ENCODE measurements at regions not wholly inside any gene's neighbourhood (a gene's known extent, or its start where the extent isn't known, plus 50 kb on each side); places are given as distances from the start of the nearest gene placed in this dataset.

DNA sequence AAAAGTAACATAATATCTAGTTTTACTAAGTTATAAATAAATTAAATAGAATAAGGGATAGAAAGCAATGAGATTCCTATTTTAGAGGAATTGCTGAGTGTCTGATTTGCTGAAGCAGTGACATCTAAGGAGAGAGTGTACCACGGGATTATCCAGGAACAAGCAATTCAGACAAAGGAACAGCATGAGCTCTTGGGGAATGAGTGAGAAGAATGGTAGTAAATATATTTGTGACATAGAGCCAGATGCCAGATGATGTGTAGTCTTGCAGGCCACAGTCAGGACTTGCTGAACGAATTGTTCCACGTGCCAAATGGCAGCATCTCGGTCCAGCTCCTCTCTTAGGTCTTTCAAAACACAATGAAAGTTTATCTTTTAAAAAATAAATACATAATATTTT, 339.2 kb downstream of the TENT5A start:
- TF ChIP-seq, protein P1, sequence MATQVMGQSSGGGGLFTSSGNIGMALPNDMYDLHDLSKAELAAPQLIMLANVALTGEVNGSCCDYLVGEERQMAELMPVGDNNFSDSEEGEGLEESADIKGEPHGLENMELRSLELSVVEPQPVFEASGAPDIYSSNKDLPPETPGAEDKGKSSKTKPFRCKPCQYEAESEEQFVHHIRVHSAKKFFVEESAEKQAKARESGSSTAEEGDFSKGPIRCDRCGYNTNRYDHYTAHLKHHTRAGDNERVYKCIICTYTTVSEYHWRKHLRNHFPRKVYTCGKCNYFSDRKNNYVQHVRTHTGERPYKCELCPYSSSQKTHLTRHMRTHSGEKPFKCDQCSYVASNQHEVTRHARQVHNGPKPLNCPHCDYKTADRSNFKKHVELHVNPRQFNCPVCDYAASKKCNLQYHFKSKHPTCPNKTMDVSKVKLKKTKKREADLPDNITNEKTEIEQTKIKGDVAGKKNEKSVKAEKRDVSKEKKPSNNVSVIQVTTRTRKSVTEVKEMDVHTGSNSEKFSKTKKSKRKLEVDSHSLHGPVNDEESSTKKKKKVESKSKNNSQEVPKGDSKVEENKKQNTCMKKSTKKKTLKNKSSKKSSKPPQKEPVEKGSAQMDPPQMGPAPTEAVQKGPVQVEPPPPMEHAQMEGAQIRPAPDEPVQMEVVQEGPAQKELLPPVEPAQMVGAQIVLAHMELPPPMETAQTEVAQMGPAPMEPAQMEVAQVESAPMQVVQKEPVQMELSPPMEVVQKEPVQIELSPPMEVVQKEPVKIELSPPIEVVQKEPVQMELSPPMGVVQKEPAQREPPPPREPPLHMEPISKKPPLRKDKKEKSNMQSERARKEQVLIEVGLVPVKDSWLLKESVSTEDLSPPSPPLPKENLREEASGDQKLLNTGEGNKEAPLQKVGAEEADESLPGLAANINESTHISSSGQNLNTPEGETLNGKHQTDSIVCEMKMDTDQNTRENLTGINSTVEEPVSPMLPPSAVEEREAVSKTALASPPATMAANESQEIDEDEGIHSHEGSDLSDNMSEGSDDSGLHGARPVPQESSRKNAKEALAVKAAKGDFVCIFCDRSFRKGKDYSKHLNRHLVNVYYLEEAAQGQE (IDR thresholded peaks at IDR 0.05; ENCODE audit: insufficient read depth in 1 of 2, low read depth in 2 of 2, low read length in 2 of 2) = no peak
- TF ChIP-seq POLR2AphosphoS5 (IDR thresholded peaks at IDR 0.05; ENCODE audit: low read depth, low read length) (no peak), TAF1 (IDR thresholded peaks at IDR 0.05; ENCODE audit: borderline replicate concordance, insufficient read depth, low read length) (no peak), SIN3A (IDR thresholded peaks at IDR 0.05; ENCODE audit: borderline replicate concordance, insufficient read depth, low read length) (no peak)

All from PFSK-1 (cell line).